ENCODE measurements at regions not wholly inside any gene's neighbourhood (a gene's known extent, or its start where the extent isn't known, plus 50 kb on each side); places are given as distances from the start of the nearest gene placed in this dataset.

DNA sequence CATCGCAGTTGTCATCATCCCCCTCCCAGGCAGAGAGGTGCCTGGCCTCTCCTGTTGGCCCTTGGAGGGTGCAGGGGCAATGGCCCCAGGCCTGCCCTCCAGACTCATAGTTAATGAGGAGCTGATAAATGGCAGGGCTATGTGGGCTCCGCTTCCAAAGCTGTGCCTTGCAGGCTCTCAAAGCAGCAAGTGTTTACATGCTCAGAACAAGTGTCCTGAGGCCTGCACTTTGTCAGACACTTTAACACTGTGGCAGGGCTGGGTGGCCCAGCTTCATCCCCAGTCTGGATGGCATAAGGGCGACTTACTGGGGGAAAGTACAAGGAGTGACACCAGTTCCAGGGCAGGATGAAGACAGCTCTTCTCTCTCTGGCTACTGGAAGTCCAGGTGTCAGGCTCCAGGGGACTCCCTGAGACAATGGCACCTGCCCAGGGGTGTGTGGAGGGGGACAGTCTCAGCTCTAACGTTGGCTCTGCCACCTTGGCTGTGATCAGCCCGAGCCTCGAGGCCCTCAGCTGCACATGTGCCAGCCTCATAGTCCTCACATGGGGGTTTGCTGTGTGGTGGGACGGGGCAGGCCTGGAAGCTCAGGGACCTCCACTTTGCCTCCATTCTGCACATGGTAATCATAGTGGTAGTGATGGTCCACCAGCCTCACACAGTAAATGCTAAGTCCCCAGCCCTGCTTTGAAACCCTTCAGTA, 153.4 kb downstream of the BARX1 start:
- Histone ChIP-seq H3K9me2 (ENCODE audit: insufficient read depth) (no peaks in the 10 kb centered on the region), H2AFZ (no peak overlapping the region), H3K9me3 (ENCODE audit: insufficient read depth, low read depth) (no peaks in the 10 kb centered on the region), H3K79me2 (ENCODE audit: low read depth) (no peaks in the 10 kb centered on the region), H3K4me2 (no peak overlapping the region), H4K20me1 (ENCODE audit: insufficient read depth) (no peaks in the 10 kb centered on the region), H3K27ac (no peak overlapping the region), H3F3A (ENCODE audit: insufficient read depth, low read depth) (no peaks in the 10 kb centered on the region), H3K4me1 (replicated peaks; ENCODE audit: insufficient read depth) (no peaks in the 10 kb centered on the region), H3K27me3 (ENCODE audit: insufficient read depth, low read depth) (peaks cover 8% of the 10 kb centered on the region), H3K36me3 (ENCODE audit: low read depth) (no peaks in the 10 kb centered on the region), H3K4me3 (no peak overlapping the region)
- ChIA-PET CTCF (no interaction called here), POLR2A (ENCODE audit: unreplicated experiment) (no interaction called here)
- no peak for DNase-seq
- intact Hi-C loops (cut with micrococcal nuclease; ENCODE audit: unreplicated experiment), result loop anchor here (1.0 kb wide), 1 partner anchor 18 kb away; no protein-coding TSS in a partner anchor
- no peak for TF ChIP-seq EZH2 (IDR thresholded peaks at IDR 0.05; ENCODE audit: low read depth)
- TF ChIP-seq CTCF (conservative IDR thresholded peaks at IDR 0.05), result no peak
- no TSS peak for BruUV-seq (replicated peaks)

DNA sequence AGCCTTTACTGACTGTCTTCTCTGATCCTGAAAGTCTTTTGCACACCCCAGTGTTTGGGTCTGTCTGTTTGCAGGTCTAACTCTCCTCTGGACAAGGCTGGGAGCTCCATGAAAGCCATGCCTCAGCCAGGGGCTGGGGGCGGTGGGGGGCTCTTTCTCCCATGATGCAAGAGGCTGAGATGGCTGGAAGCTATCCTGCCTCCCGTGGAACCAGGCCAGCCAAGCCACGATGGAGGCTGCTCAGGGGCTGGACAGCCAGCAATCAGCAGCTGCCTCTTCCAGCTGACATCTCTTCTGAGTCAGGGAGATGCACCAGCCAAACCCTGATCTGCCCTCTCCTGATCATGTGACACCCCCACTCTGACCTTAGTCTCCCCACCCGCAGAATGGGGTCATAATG, 154.0 kb downstream of the BARX1 start:
- ChIA-PET CTCF (no interaction called here), POLR2A (ENCODE audit: unreplicated experiment) (no interaction called here)
- no peak overlapping the region for H3K27ac ChIP-seq
- no peak overlapping the region for H3K4me2 ChIP-seq
- intact Hi-C loops (cut with micrococcal nuclease; ENCODE audit: unreplicated experiment), result no loop called here
- no peaks in the 10 kb centered on the region for H3K79me2 ChIP-seq (ENCODE audit: low read depth)
- H3F3A ChIP-seq (ENCODE audit: insufficient read depth, low read depth), result no peaks in the 10 kb centered on the region
- no peaks in the 10 kb centered on the region for H3K9me3 ChIP-seq (ENCODE audit: insufficient read depth, low read depth)
- TF ChIP-seq CTCF (conservative IDR thresholded peaks at IDR 0.05), result no peak
- no peak for TF ChIP-seq EZH2 (IDR thresholded peaks at IDR 0.05; ENCODE audit: low read depth)
- no peak overlapping the region for H3K4me3 ChIP-seq
- no TSS peak for BruUV-seq (replicated peaks)
- no peak overlapping the region for H2AFZ ChIP-seq
- no peaks in the 10 kb centered on the region for H4K20me1 ChIP-seq (ENCODE audit: insufficient read depth)
- no peaks in the 10 kb centered on the region for H3K9me2 ChIP-seq (ENCODE audit: insufficient read depth)
- H3K4me1 ChIP-seq (replicated peaks; ENCODE audit: insufficient read depth), result no peaks in the 10 kb centered on the region
- 0 out of 2 replicates have a peak, but pooled peaks cover 10% of the 10 kb centered on the region for H3K27me3 ChIP-seq (ENCODE audit: insufficient read depth, low read depth)
- no peaks in the 10 kb centered on the region for H3K36me3 ChIP-seq (ENCODE audit: low read depth)
- DNase-seq, result no peak

- Histone ChIP-seq H3K36me3 (ENCODE audit: low read depth) (no peaks in the 10 kb centered on the region), H4K20me1 (ENCODE audit: insufficient read depth) (no peaks in the 10 kb centered on the region), H3K4me3 (no peak overlapping the region), H3F3A (ENCODE audit: insufficient read depth, low read depth) (no peaks in the 10 kb centered on the region), H3K27ac (no peak overlapping the region), H2AFZ (no peak overlapping the region), H3K4me1 (replicated peaks; ENCODE audit: insufficient read depth) (no peaks in the 10 kb centered on the region), H3K9me2 (ENCODE audit: insufficient read depth) (no peaks in the 10 kb centered on the region), H3K79me2 (ENCODE audit: low read depth) (no peaks in the 10 kb centered on the region), H3K9me3 (ENCODE audit: insufficient read depth, low read depth) (no peaks in the 10 kb centered on the region), H3K27me3 (ENCODE audit: insufficient read depth, low read depth) (peaks cover 11% of the 10 kb centered on the region), H3K4me2 (no peak overlapping the region)
- no peak for TF ChIP-seq CTCF (conservative IDR thresholded peaks at IDR 0.05)
- TF ChIP-seq EZH2 (IDR thresholded peaks at IDR 0.05; ENCODE audit: low read depth), result no peak
- CTCF ChIA-PET, result interaction anchor here (0.6 kb wide), 1 partner anchor 90 kb away, joined by 5 read pairs; no protein-coding TSS in a partner anchor
- intact Hi-C loops (cut with micrococcal nuclease; ENCODE audit: unreplicated experiment), result no loop called here
- POLR2A ChIA-PET (ENCODE audit: unreplicated experiment), result no interaction called here
- DNase-seq, result no peak
- no TSS peak for BruUV-seq (replicated peaks)
These were observed 162.8 kb downstream of the BARX1 start for GRCh38 chr9:93792358-93792757.
